ENCODE measurements at regions not wholly inside any gene's neighbourhood (a gene's known extent, or its start where the extent isn't known, plus 50 kb on each side); places are given as distances from the start of the nearest gene placed in this dataset.
A peak's percentile ranks its signal among the peaks of the same experiment; 100 is the strongest.

- no peak for TF ChIP-seq CTCF (IDR thresholded peaks at IDR 0.05; ENCODE audit: partially characterized antibody, unreplicated experiment)
- Mint-ChIP-seq H3K9me3 (ENCODE audit: unreplicated experiment) (no peaks in the 10 kb centered on the region), H3K27me3 (ENCODE audit: unreplicated experiment) (no peaks in the 10 kb centered on the region), H3K4me1 (ENCODE audit: low read depth, unreplicated experiment) (peaks cover 20% of the 10 kb centered on the region), H3K36me3 (ENCODE audit: unreplicated experiment) (no peaks in the 10 kb centered on the region), H3K27ac (ENCODE audit: unreplicated experiment) (no peak overlapping the region), H3K4me3 (ENCODE audit: unreplicated experiment) (no peak overlapping the region)
- no peak for DNase-seq
These were observed 371.7 kb upstream of the IRX2 start for GRCh38 chr5:3122985-3123762.

- peak overlapping the region; percentile 67 for H3K4me3 Mint-ChIP-seq (ENCODE audit: unreplicated experiment)
- peaks cover 4% of the 10 kb centered on the region for H3K9me3 Mint-ChIP-seq (ENCODE audit: unreplicated experiment)
- DNase-seq, result no peak
- TF ChIP-seq CTCF (IDR thresholded peaks at IDR 0.05; ENCODE audit: partially characterized antibody, unreplicated experiment), result no peak
- no peaks in the 10 kb centered on the region for H3K36me3 Mint-ChIP-seq (ENCODE audit: unreplicated experiment)
- H3K4me1 Mint-ChIP-seq (ENCODE audit: low read depth, unreplicated experiment), result peaks cover 21% of the 10 kb centered on the region
- peaks cover 5% of the 10 kb centered on the region for H3K27me3 Mint-ChIP-seq (ENCODE audit: unreplicated experiment)
- H3K27ac Mint-ChIP-seq (ENCODE audit: unreplicated experiment), result no peak overlapping the region
These were observed 370.7 kb upstream of the IRX2 start for GRCh38 chr5:3122216-3122615.

GRCh38 chr5:3121813-3122212 is 370.3 kb upstream of the IRX2 start:
- DNase-seq, result no peak
- no peak for TF ChIP-seq CTCF (IDR thresholded peaks at IDR 0.05; ENCODE audit: partially characterized antibody, unreplicated experiment)
- peak overlapping the region; percentile 67 for H3K4me3 Mint-ChIP-seq (ENCODE audit: unreplicated experiment)
- peaks cover 5% of the 10 kb centered on the region for H3K27me3 Mint-ChIP-seq (ENCODE audit: unreplicated experiment)
- no peaks in the 10 kb centered on the region for H3K36me3 Mint-ChIP-seq (ENCODE audit: unreplicated experiment)
- peaks cover 24% of the 10 kb centered on the region for H3K4me1 Mint-ChIP-seq (ENCODE audit: low read depth, unreplicated experiment)
- no peak overlapping the region for H3K27ac Mint-ChIP-seq (ENCODE audit: unreplicated experiment)
- H3K9me3 Mint-ChIP-seq (ENCODE audit: unreplicated experiment), result peaks cover 4% of the 10 kb centered on the region

- no peak for TF ChIP-seq CTCF (IDR thresholded peaks at IDR 0.05; ENCODE audit: partially characterized antibody, unreplicated experiment)
- DNase-seq, result no peak
- peaks cover 24% of the 10 kb centered on the region for H3K4me1 Mint-ChIP-seq (ENCODE audit: low read depth, unreplicated experiment)
- H3K27me3 Mint-ChIP-seq (ENCODE audit: unreplicated experiment), result peaks cover 7% of the 10 kb centered on the region
- H3K9me3 Mint-ChIP-seq (ENCODE audit: unreplicated experiment), result peaks cover 4% of the 10 kb centered on the region
- no peak overlapping the region for H3K27ac Mint-ChIP-seq (ENCODE audit: unreplicated experiment)
- no peaks in the 10 kb centered on the region for H3K36me3 Mint-ChIP-seq (ENCODE audit: unreplicated experiment)
- no peak overlapping the region for H3K4me3 Mint-ChIP-seq (ENCODE audit: unreplicated experiment)
These were observed 368.6 kb upstream of the IRX2 start for GRCh38 chr5:3120028-3120427.

- Mint-ChIP-seq H3K4me1 (ENCODE audit: low read depth, unreplicated experiment) (peaks cover 24% of the 10 kb centered on the region), H3K27me3 (ENCODE audit: unreplicated experiment) (peaks cover 7% of the 10 kb centered on the region), H3K27ac (ENCODE audit: unreplicated experiment) (no peak overlapping the region), H3K9me3 (ENCODE audit: unreplicated experiment) (peaks cover 4% of the 10 kb centered on the region), H3K36me3 (ENCODE audit: unreplicated experiment) (no peaks in the 10 kb centered on the region), H3K4me3 (ENCODE audit: unreplicated experiment) (no peak overlapping the region)
- no peak for DNase-seq
- TF ChIP-seq CTCF (IDR thresholded peaks at IDR 0.05; ENCODE audit: partially characterized antibody, unreplicated experiment), result no peak
These were observed 368.0 kb upstream of the IRX2 start for GRCh38 chr5:3119435-3119834.

Measured in glutamatergic neuron (in vitro differentiated cells).